ENCODE measurements at regions not wholly inside any gene's neighbourhood (a gene's known extent, or its start where the extent isn't known, plus 50 kb on each side); places are given as distances from the start of the nearest gene placed in this dataset.

- no peak for TF ChIP-seq FOXM1 (IDR thresholded peaks at IDR 0.05; ENCODE audit: borderline replicate concordance)
- TF ChIP-seq BHLHE40 (IDR thresholded peaks at IDR 0.05; ENCODE audit: borderline replicate concordance): no peak
- TF ChIP-seq TARDBP (IDR thresholded peaks at IDR 0.05): no peak
- TF ChIP-seq ARNT (IDR thresholded peaks at IDR 0.05): no peak
- TF ChIP-seq SUZ12 (IDR thresholded peaks at IDR 0.05): no peak
- TF ChIP-seq CTBP1 (IDR thresholded peaks at IDR 0.05; ENCODE audit: borderline replicate concordance): no peak
- TF ChIP-seq L3MBTL2 (conservative IDR thresholded peaks at IDR 0.05): no peak
- no peak for DNase-seq (ENCODE audit: extremely low spot score)
- ChIA-PET POLR2A (no interaction called here), CTCF (no interaction called here)
Measured at GRCh38 chr10:27607591-27607990, 103.5 kb downstream of the RAB18 start.

GRCh38 chr10:27611236-27611635 lies 107.1 kb downstream of the RAB18 start:
- CTCF ChIA-PET: no interaction called here
- no peak for TF ChIP-seq TARDBP (IDR thresholded peaks at IDR 0.05)
- TF ChIP-seq NFRKB (IDR thresholded peaks at IDR 0.05): no peak
- TF ChIP-seq L3MBTL2 (conservative IDR thresholded peaks at IDR 0.05): no peak
- no peak for TF ChIP-seq CTBP1 (IDR thresholded peaks at IDR 0.05; ENCODE audit: borderline replicate concordance)
- TF ChIP-seq ARNT (IDR thresholded peaks at IDR 0.05): no peak
- no peak for TF ChIP-seq SUZ12 (IDR thresholded peaks at IDR 0.05)
- no peak for TF ChIP-seq ZNF384 (IDR thresholded peaks at IDR 0.05)
- no peak for TF ChIP-seq HDGF (IDR thresholded peaks at IDR 0.05; ENCODE audit: borderline replicate concordance)
- TF ChIP-seq BHLHE40 (IDR thresholded peaks at IDR 0.05; ENCODE audit: borderline replicate concordance): no peak
- TF ChIP-seq LEF1 (IDR thresholded peaks at IDR 0.05; ENCODE audit: borderline replicate concordance): no peak
- no peak for TF ChIP-seq FOXM1 (IDR thresholded peaks at IDR 0.05; ENCODE audit: borderline replicate concordance)
- POLR2A ChIA-PET: no interaction called here
- no peak for DNase-seq (ENCODE audit: extremely low spot score)

GRCh38 chr10:27611744-27612550 lies 107.8 kb downstream of the RAB18 start:
- ChIA-PET CTCF (no interaction called here), POLR2A (no interaction called here)
- TF ChIP-seq ELF4 (IDR thresholded peaks at IDR 0.05) (no peak), PKNOX1 (IDR thresholded peaks at IDR 0.05) (peak; percentile 54)
- DNase-seq (ENCODE audit: extremely low spot score): no peak

- TF ChIP-seq PKNOX1 (IDR thresholded peaks at IDR 0.05) (no peak), FOXA1 (IDR thresholded peaks at IDR 0.05) (no peak), ELF4 (IDR thresholded peaks at IDR 0.05) (no peak), HDGF (IDR thresholded peaks at IDR 0.05; ENCODE audit: borderline replicate concordance) (no peak), BHLHE40 (IDR thresholded peaks at IDR 0.05; ENCODE audit: borderline replicate concordance) (no peak), SP1 (IDR thresholded peaks at IDR 0.05) (no peak), FOXK2 (IDR thresholded peaks at IDR 0.05) (no peak), LEF1 (IDR thresholded peaks at IDR 0.05; ENCODE audit: borderline replicate concordance) (no peak), L3MBTL2 (conservative IDR thresholded peaks at IDR 0.05) (no peak)
- no peak for DNase-seq (ENCODE audit: extremely low spot score)
- ChIA-PET POLR2A (no interaction called here), CTCF (no interaction called here)
Measured at GRCh38 chr10:27612551-27613035, 108.5 kb downstream of the RAB18 start.

- TF ChIP-seq FOXA1 (IDR thresholded peaks at IDR 0.05) (no peak), PKNOX1 (IDR thresholded peaks at IDR 0.05) (no peak), SUZ12 (IDR thresholded peaks at IDR 0.05) (no peak), BHLHE40 (IDR thresholded peaks at IDR 0.05; ENCODE audit: borderline replicate concordance) (no peak), L3MBTL2 (conservative IDR thresholded peaks at IDR 0.05) (no peak), LEF1 (IDR thresholded peaks at IDR 0.05; ENCODE audit: borderline replicate concordance) (no peak), ELF4 (IDR thresholded peaks at IDR 0.05) (no peak), SP1 (IDR thresholded peaks at IDR 0.05) (no peak), FOXM1 (IDR thresholded peaks at IDR 0.05; ENCODE audit: borderline replicate concordance) (no peak), HDGF (IDR thresholded peaks at IDR 0.05; ENCODE audit: borderline replicate concordance) (no peak), ZNF384 (IDR thresholded peaks at IDR 0.05) (no peak), FOXK2 (IDR thresholded peaks at IDR 0.05) (no peak)
- no peak for DNase-seq (ENCODE audit: extremely low spot score)
- ChIA-PET POLR2A (no interaction called here), CTCF (no interaction called here)
Measured at GRCh38 chr10:27614776-27615175, 110.7 kb downstream of the RAB18 start.

GRCh38 chr10:27618036-27618615 lies 114.0 kb downstream of the RAB18 start:
- no peak for TF ChIP-seq ARNT (IDR thresholded peaks at IDR 0.05)
- no peak for TF ChIP-seq LEF1 (IDR thresholded peaks at IDR 0.05; ENCODE audit: borderline replicate concordance)
- no peak for TF ChIP-seq PKNOX1 (IDR thresholded peaks at IDR 0.05)
- TF ChIP-seq ELF4 (IDR thresholded peaks at IDR 0.05): no peak
- TF ChIP-seq SP1 (IDR thresholded peaks at IDR 0.05): no peak
- no peak for TF ChIP-seq BHLHE40 (IDR thresholded peaks at IDR 0.05; ENCODE audit: borderline replicate concordance)
- TF ChIP-seq FOXK2 (IDR thresholded peaks at IDR 0.05): no peak
- no peak for TF ChIP-seq L3MBTL2 (conservative IDR thresholded peaks at IDR 0.05)
- no peak for TF ChIP-seq FOXA1 (IDR thresholded peaks at IDR 0.05)
- no peak for TF ChIP-seq SUZ12 (IDR thresholded peaks at IDR 0.05)
- CTCF ChIA-PET: no interaction called here
- no peak for DNase-seq (ENCODE audit: extremely low spot score)
- POLR2A ChIA-PET: no interaction called here

Data from HEK293T (cell line).